Adrenal gland (tissue), 9 donors: ENCODE measurements at regions not wholly inside any gene's neighbourhood (a gene's known extent, or its start where the extent isn't known, plus 50 kb on each side); places are given as distances from the start of the nearest gene placed in this dataset.

Experiments used
- DNase-seq, 7 donors: peaks; one replicate each; pipeline ENCODE4 v3.0.0-alpha.2; 2019 to 2020
- H3K27ac ChIP-seq, 5 donors: fragments of 200-600 bp; sonication (generic) in 4 of 5; 1 replicate in 3 of 5; 2 replicates in 2 of 5; pipeline versions ENCODE4 v1.5.1 to v1.8.0; 2016 to 2020; ENCODE audit warnings: mild to moderate bottlenecking in 1 of 5
- H3K27me3 ChIP-seq: fragments of 200-600 bp; 2 replicates; pipeline ENCODE4 v1.8.0; 2021
- H3K36me3 ChIP-seq, 2 donors: fragments of 200-600 bp; replicated peaks in 1 of 2; 1 replicate in 1 of 2; 2 replicates in 1 of 2; pipeline versions ENCODE4 v1.5.1 to v1.8.0; 2018 to 2022
- H3K4me1 ChIP-seq, 2 donors: fragments of 200-600 bp; replicated peaks in 1 of 2; 1 replicate in 1 of 2; 2 replicates in 1 of 2; pipeline versions ENCODE4 v1.5.1 to v1.8.0; 2018 to 2021
- H3K4me3 ChIP-seq, 4 donors: fragments of 200-600 bp; sonication (generic) in 3 of 4; one replicate each; pipeline ENCODE4 v1.5.1; 2016 to 2018
- H3K9me3 ChIP-seq, 3 donors: fragments of 200-600 bp; sonication (generic) in 1 of 3; replicated peaks in 1 of 3; 1 replicate in 2 of 3; 2 replicates in 1 of 3; pipeline versions ENCODE4 v1.5.1 to v1.8.0; 2016 to 2021
- CTCF ChIP-seq, 6 experiments: fragments of 450-650 bp in 4 of 6; fragments of 200-600 bp in 2 of 6; sonication (generic) in 1 of 6; IDR thresholded peaks; 1 replicate in 5 of 6; 2 replicates in 1 of 6; pipeline versions ENCODE4 v1.5.1 to v1.8.0; 2016 to 2021; ENCODE audit warnings: antibody characterized with exemption in 6 of 6, mild to moderate bottlenecking in 2 of 6, moderate library complexity in 1 of 6
- POLR2A ChIP-seq, 2 donors: fragments of 450-650 bp; IDR thresholded peaks; one replicate each; pipeline ENCODE4 v1.6.1; 2017; ENCODE audit warnings: antibody characterized with exemption in 2 of 2, mild to moderate bottlenecking in 2 of 2, moderate library complexity in 1 of 2
- WGBS, 4 donors: extraction: QIAGEN DNeasy Blood & Tissue Kit in 2 of 4; methylation state at CpG; one replicate each; pipeline versions ENCODE4 v1.1.5 to v1.1.7; 2013 to 2017; 5-methylcytosine and 5-hydroxymethylcytosine counted together
- intact Hi-C, 2 donors: fragments of 100-400 bp; cut with DNase I; formaldehyde crosslinking; loops; one replicate each; pipeline versions ENCODE4 v1.14.1 to v1.15.0; 2022 to 2023
- donor health status: healthy with polysubstance abuse.
- donor health status: Bipolar disorder and iron deficiency.
- donor health status: DM: yes; HTN: yes; CAD: no.
- donor health status: DM: no; HTN: no; CAD: no.
- donor health status: DM: no; HTN: no; CAD: no.

DNA sequence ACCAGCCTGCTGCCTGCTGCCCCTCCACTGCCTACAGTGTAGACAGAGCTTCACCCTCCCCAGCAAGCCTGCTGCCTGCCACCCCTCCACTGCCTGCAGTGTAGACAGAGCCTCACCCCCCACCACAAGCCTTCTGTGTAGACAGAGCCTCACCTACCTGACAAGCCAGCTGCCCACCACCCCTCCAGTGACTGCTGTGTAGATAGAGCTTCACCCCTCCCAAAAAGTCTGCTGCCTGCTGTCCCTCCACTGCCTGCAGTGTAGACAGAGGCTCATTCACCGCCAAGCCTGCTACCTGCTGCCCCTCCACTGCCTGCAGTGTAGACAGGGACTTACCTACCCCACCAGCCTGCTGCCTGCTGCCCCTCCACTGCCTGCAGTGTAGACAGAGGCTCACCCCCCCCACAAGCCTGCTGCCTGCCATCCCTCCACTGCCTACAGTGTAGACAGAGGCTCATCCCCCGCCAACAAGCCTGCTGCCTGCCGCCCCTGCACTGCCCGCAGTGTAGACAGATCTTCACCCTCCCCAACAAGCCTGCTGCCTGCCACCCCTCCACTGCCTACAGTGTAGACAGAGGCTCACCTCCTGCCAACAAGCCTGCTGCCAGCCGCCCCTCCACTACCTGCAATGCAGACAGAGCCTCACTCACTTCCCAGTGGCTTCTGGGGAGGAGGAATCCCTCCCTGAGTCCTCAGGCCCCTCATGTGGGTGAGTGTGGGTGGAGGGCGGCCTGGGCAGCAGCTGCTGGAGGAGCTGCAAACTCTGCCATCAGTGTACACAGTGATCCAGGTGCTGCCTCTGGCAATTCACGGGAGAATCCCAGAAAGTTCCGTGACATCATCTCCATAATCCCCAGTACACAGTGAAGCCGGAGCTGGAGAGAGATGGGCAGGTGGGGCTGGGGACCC, 140.9 kb downstream of the DLL1 start:
- intact Hi-C loops = no loop called here
- no peak for TF ChIP-seq CTCF (IDR thresholded peaks at IDR 0.05)
- no peak for TF ChIP-seq POLR2A (IDR thresholded peaks at IDR 0.05)

DNA sequence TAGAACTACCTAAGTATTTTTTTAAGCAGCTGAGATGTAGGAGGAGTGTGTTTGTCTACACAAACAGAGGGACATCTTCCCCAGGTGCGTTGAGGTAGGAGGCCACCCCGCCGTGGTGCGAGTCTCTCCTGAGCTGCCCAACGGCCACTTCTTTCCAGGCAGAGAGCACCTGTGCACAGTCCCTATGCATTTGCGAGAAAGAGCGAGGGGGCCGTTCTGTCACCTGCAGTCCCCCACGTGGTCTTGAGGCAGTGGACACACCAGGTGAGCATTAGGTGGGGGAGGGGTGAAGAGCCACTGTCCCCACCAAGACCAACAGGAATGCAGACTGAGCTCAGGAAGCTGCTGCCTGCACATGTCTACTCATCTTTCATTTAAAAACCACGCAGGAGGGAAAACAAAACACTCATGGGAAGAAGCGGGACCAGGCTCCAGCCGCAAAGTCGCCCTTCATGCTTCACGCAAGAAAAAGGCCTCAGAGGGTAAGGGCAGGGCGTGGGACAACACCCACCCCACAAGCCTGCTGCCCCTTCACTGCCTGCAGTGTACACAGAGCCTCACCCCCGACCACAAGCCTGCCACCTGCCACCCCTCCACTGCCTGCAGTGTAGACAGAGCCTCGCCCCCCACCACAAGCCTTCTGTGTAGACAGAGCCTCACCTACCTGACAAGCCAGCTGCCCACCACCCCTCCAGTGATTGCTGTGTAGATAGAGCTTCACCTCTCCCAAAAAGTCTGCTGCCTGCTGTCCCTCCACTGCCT, 142.0 kb downstream of the DLL1 start:
- TF ChIP-seq POLR2A (IDR thresholded peaks at IDR 0.05) (no peak), CTCF (IDR thresholded peaks at IDR 0.05) (no peak)
- Histone ChIP-seq H3K4me1 (peaks cover 0 to 6% of the 10 kb centered on the region in 2 donors), H3K4me3 (no peak overlapping the region), H3K27ac (no peak overlapping the region), H3K36me3 (no peaks in the 10 kb centered on the region), H3K9me3 (no peaks in the 10 kb centered on the region), H3K27me3 (peaks cover 4% of the 10 kb centered on the region)
- DNase-seq = no peak
- 68 to 88% (median 74%) methylated on average over 11 to 17 of the region's 17 CpGs for WGBS, 4 donors
- intact Hi-C loops = no loop called here

More for the DNA sequence above, 140.9 kb downstream of the DLL1 start:
- Histone ChIP-seq H3K4me1 (peaks cover 0 to 6% of the 10 kb centered on the region in 2 donors), H3K9me3 (no peaks in the 10 kb centered on the region), H3K36me3 (no peaks in the 10 kb centered on the region), H3K27me3 (peaks cover 4% of the 10 kb centered on the region), H3K4me3 (no peak overlapping the region), H3K27ac (no peak overlapping the region)
- 87 to 88% (median 88%) methylated on average over 3 to 9 of the region's 9 CpGs for whole genome bisulfite sequencing, 4 donors
- no peak for DNase-seq

- intact Hi-C loops = no loop called here
- Histone ChIP-seq H3K9me3 (no peaks in the 10 kb centered on the region), H3K4me3 (no peak overlapping the region), H3K4me1 (peaks cover 0 to 6% of the 10 kb centered on the region in 2 donors), H3K27ac (peak overlapping the region in 2 of 5 donors; percentile 17 to 36), H3K36me3 (no peaks in the 10 kb centered on the region), H3K27me3 (peaks cover 4% of the 10 kb centered on the region)
- TF ChIP-seq CTCF (IDR thresholded peaks at IDR 0.05) (peak in 2 of 6 experiments; percentile 3 to 14), POLR2A (IDR thresholded peaks at IDR 0.05) (no peak)
- peak in 2 of 7 donors; percentile 24 to 49 for DNase-seq
- WGBS, 4 donors = 56 to 67% (median 58%) methylated on average over 25 to 30 of the region's 30 CpGs
Observed at GRCh38 chr6:170147832-170148708, 142.8 kb downstream of the DLL1 start.
